ENCODE measurements at regions not wholly inside any gene's neighbourhood (a gene's known extent, or its start where the extent isn't known, plus 50 kb on each side); places are given as distances from the start of the nearest gene placed in this dataset.
A peak's percentile ranks its signal among the peaks of the same experiment; 100 is the strongest.

DNA sequence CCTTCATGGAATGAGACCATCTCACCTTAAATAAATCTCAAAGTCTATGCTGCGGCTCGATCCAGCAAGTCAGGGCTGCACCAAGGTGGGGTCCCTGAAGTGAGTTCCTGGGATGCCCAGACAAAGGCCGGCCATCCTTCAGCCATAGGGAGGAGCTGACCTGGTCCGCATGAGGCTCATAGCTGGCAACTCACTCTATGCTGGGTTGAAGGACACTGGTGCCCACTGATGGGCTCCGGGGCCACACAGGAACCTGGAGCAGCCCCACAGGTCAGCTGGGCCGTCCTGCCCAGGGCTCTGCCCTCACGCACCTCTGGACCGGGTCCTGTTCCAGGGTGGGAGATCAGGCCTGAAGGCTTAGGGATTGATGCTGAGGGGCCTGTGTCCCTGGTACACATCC is 1339.3 kb downstream of the TBC1D22A start:
- FAIRE-seq: no peak
- DNase-seq (ENCODE audit: insufficient read length, low spot score): no peak
- no peak for TF ChIP-seq PAX5 (IDR thresholded peaks at IDR 0.05; ENCODE audit: insufficient read depth, low read length, severe bottlenecking)
- TF ChIP-seq POU2F2 (IDR thresholded peaks at IDR 0.05; ENCODE audit: low read depth, low read length): no peak
- TF ChIP-seq TAF1 (IDR thresholded peaks at IDR 0.05; ENCODE audit: low read depth, low read length): no peak
- no peak for TF ChIP-seq SPI1 (IDR thresholded peaks at IDR 0.05; ENCODE audit: low read depth, low read length)
- TF ChIP-seq POLR2AphosphoS5 (IDR thresholded peaks at IDR 0.05; ENCODE audit: low read depth, low read length): no peak
- TF ChIP-seq POLR2A (IDR thresholded peaks at IDR 0.05; ENCODE audit: low read depth, low read length): no peak

DNA sequence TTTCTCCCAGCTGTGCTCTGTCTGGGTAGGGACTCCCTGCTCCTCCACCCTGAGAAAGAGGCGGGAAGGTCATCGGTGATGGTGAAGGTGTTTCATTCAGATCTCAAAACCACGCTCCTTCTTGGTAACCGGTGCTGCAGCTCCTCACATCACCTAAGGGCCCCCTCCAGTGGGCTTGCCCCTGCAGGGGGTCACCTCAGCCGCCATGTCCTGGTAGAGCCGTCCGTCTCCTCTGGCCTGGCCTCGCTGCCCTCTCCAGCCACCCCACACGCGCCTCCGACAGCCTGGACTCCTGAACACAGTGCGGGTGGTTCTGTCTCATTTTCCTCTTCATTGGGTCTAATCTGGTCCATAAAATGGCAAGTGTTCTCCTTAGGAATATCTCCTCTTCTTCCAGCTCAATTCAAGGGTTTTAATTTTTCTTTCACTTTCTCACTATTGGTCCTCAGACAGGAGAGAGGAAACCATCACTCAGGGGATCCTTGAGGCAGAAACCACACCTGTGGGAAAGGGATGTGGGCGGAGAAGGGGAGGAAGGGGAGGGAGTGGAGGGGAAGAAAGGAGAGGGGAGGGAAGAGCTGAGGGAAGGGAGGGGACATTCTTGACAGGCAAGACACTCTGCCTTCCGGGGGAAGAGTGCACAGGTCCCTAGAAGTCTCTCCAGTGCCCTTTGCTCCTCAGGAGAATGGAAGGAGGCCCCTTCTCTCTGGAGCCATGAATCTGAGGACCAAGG is 1338.4 kb downstream of the TBC1D22A start:
- FAIRE-seq (no peak), DNase-seq (ENCODE audit: insufficient read length, low spot score) (no peak)
- TF ChIP-seq POU2F2 (IDR thresholded peaks at IDR 0.05; ENCODE audit: low read depth, low read length) (no peak), POLR2A (IDR thresholded peaks at IDR 0.05; ENCODE audit: low read depth, low read length) (no peak), SPI1 (IDR thresholded peaks at IDR 0.05; ENCODE audit: low read depth, low read length) (no peak), PAX5 (IDR thresholded peaks at IDR 0.05; ENCODE audit: insufficient read depth, low read length, severe bottlenecking) (no peak), POLR2AphosphoS5 (IDR thresholded peaks at IDR 0.05; ENCODE audit: low read depth, low read length) (no peak)

DNA sequence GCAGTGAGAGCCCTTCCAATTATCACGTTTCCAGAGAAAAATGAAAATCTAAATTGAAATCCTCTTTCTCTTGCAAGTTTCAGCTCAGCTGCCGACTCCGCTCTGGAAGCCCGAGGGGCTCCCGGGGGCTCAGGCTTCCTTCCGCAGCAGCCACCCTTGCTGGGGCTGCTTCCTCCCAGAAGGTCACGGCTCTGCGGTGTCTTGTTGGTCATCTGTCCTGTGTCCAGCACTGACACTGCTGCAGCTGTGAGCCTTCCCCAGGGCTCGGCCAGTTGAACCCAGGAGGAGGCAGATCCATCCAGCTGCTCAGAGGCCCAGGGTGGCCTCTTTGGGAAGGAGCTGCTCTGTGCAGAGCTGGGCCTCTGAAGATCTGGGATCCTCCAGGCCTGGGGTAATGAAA is 1337.2 kb downstream of the TBC1D22A start:
- FAIRE-seq (no peak), DNase-seq (ENCODE audit: insufficient read length, low spot score) (no peak)
- TF ChIP-seq TAF1 (IDR thresholded peaks at IDR 0.05; ENCODE audit: low read depth, low read length): no peak
- TF ChIP-seq POU2F2 (IDR thresholded peaks at IDR 0.05; ENCODE audit: low read depth, low read length): no peak
- no peak for TF ChIP-seq PAX5 (IDR thresholded peaks at IDR 0.05; ENCODE audit: insufficient read depth, low read length, severe bottlenecking)
- no peak for TF ChIP-seq POLR2A (IDR thresholded peaks at IDR 0.05; ENCODE audit: low read depth, low read length)
- no peak for TF ChIP-seq POLR2AphosphoS5 (IDR thresholded peaks at IDR 0.05; ENCODE audit: low read depth, low read length)
- no peak for TF ChIP-seq SPI1 (IDR thresholded peaks at IDR 0.05; ENCODE audit: low read depth, low read length)

DNA sequence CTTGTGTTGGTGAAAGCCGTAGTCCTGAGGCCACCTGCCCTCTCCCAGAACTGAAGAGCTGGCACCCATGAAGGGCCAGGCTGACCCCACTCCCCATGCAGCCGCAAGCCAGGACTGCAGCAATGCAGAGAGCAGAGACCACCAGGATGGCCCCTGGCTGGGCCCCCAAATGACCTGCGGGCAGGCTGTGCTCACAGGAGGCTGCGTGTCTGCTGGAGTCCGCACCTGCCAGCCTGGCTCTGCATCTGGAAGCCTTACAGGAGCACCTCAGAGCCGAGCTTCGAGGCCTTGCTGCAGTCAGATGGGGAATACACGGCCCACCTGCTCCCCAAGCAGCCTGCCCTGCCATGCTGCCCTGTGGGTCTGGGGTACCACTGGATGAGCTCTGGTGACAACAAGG is 1336.8 kb downstream of the TBC1D22A start:
- TF ChIP-seq PAX5 (IDR thresholded peaks at IDR 0.05; ENCODE audit: insufficient read depth, low read length, severe bottlenecking) (no peak), POLR2AphosphoS5 (IDR thresholded peaks at IDR 0.05; ENCODE audit: low read depth, low read length) (no peak), TAF1 (IDR thresholded peaks at IDR 0.05; ENCODE audit: low read depth, low read length) (no peak), POU2F2 (IDR thresholded peaks at IDR 0.05; ENCODE audit: low read depth, low read length) (no peak), POLR2A (IDR thresholded peaks at IDR 0.05; ENCODE audit: low read depth, low read length) (no peak), SPI1 (IDR thresholded peaks at IDR 0.05; ENCODE audit: low read depth, low read length) (no peak)
- FAIRE-seq (no peak), DNase-seq (ENCODE audit: insufficient read length, low spot score) (no peak)

DNA sequence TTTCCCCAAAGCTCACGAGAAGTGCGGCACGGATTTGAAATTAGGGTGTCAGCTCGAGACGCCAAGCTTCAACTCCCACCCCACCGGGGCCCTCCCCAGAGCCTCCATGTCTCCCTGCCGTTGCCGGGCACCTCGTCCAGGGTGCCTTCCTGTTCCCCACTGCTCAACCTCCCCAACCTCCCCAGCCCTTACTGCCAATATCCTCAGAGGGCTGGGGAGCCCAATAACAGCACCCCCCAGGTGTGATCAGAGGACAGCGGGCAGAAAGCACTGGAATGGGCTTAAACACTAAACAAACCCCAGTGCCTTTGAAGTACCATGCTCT is 1336.4 kb downstream of the TBC1D22A start:
- DNase-seq (ENCODE audit: insufficient read length, low spot score): no peak
- TF ChIP-seq POLR2A (IDR thresholded peaks at IDR 0.05; ENCODE audit: low read depth, low read length): no peak
- TF ChIP-seq TAF1 (IDR thresholded peaks at IDR 0.05; ENCODE audit: low read depth, low read length): no peak
- TF ChIP-seq POU2F2 (IDR thresholded peaks at IDR 0.05; ENCODE audit: low read depth, low read length): no peak
- TF ChIP-seq POLR2AphosphoS5 (IDR thresholded peaks at IDR 0.05; ENCODE audit: low read depth, low read length): no peak
- TF ChIP-seq PAX5 (IDR thresholded peaks at IDR 0.05; ENCODE audit: insufficient read depth, low read length, severe bottlenecking): no peak
- no peak for TF ChIP-seq SPI1 (IDR thresholded peaks at IDR 0.05; ENCODE audit: low read depth, low read length)
- FAIRE-seq: no peak

DNA sequence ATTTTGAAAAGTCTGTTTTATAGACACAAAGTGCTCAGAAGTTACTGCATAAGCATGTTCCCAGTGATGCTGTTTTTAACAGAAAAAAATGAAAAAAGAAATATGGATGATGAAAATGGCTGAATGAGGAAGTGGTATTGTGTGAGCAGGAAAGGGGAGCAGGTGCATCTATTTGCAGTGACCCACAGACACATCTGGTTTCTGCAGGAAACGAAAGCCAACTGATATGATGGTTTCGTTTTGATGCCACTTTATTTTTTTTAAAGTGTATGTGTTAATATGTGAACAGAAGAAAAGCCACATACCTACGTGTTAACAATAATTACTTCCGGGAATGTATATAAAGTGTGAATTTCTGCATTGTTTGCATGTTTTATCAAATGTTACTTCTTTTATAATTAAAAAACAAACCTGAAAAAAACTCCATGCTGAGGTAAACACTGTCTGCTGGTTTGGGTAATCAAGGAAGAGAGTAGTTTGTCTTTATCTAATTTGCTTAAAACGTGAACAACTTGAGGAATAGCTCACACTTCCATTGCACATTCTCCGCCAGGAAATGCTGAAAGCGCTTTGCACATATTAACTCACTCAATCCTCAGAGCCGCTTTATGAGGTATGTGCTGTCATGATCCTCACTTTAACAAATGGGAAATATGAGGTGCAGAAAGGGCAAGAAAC is 1335.9 kb downstream of the TBC1D22A start:
- FAIRE-seq (peak; percentile 85), DNase-seq (ENCODE audit: insufficient read length, low spot score) (peak; percentile 63)
- TF ChIP-seq SPI1 (IDR thresholded peaks at IDR 0.05; ENCODE audit: low read depth, low read length) (peak; percentile 98), POLR2A (IDR thresholded peaks at IDR 0.05; ENCODE audit: low read depth, low read length) (no peak), POLR2AphosphoS5 (IDR thresholded peaks at IDR 0.05; ENCODE audit: low read depth, low read length) (no peak)

DNA sequence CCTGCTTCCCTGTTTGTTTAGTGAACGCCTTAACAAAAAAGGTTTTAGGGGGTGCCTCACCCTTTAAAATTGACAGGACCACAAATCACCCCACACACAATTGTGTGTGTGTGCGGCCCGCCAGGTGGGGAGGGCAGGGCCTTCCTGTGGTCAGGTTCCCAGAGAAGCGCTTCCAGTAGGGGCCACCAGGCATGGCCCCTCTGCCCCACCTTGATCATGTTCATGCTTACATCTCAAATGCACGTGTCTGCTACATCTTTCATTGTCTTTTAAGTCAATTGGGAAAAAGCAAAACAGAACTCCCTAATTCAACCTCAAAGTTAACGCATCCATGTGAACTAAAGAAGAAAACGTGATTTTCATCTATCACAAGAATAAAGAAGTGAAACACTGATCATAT is 1335.3 kb downstream of the TBC1D22A start:
- no peak for TF ChIP-seq POLR2A (IDR thresholded peaks at IDR 0.05; ENCODE audit: low read depth, low read length)
- TF ChIP-seq POLR2AphosphoS5 (IDR thresholded peaks at IDR 0.05; ENCODE audit: low read depth, low read length): no peak
- TF ChIP-seq POU2F2 (IDR thresholded peaks at IDR 0.05; ENCODE audit: low read depth, low read length): no peak
- no peak for TF ChIP-seq PAX5 (IDR thresholded peaks at IDR 0.05; ENCODE audit: insufficient read depth, low read length, severe bottlenecking)
- TF ChIP-seq TAF1 (IDR thresholded peaks at IDR 0.05; ENCODE audit: low read depth, low read length): no peak
- no peak for TF ChIP-seq SPI1 (IDR thresholded peaks at IDR 0.05; ENCODE audit: low read depth, low read length)
- DNase-seq (ENCODE audit: insufficient read length, low spot score) (no peak), FAIRE-seq (peak; percentile 84)

DNA sequence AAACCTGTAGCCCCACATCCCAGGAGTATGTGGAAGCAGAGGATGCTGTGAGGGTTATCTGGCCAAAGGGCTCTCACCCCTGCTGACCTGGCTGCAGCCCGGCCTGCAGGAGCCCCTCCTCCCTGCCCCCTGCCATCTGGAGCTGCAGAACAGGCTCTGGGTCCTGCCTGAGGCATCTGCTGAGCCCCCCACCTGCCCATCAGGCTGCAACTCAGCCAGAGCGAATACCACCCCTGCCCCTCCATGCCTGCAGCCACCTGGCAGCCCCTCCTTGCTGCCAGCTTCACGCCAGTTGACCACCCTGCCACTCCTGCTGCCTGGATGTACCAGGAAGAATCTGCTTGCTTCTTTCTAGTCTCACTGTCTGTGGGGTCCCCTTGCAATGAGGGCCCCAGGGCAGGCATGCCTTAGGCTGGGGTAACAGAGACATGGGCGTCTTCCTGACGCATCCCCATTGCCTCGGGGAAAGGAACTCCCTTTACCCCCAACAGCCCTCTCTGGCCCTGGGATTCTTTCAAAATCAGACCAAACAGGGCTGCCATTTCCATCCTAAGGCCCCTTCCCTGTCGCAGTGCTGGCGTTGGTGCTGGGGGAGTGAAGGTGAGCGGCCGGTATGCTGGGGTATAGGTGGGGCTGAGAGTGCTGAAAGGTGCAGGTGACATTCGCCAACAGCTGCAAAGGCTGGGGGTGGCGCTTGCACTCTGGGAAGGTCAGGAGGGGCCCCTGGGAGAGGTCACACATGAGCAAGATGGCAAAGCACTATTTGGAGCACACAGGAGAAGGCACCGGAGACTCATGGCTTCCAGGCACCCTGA is 1334.6 kb downstream of the TBC1D22A start:
- DNase-seq (ENCODE audit: insufficient read length, low spot score): no peak
- FAIRE-seq: no peak
- TF ChIP-seq TAF1 (IDR thresholded peaks at IDR 0.05; ENCODE audit: low read depth, low read length) (no peak), SPI1 (IDR thresholded peaks at IDR 0.05; ENCODE audit: low read depth, low read length) (no peak), POLR2AphosphoS5 (IDR thresholded peaks at IDR 0.05; ENCODE audit: low read depth, low read length) (no peak), PAX5 (IDR thresholded peaks at IDR 0.05; ENCODE audit: insufficient read depth, low read length, severe bottlenecking) (no peak), POLR2A (IDR thresholded peaks at IDR 0.05; ENCODE audit: low read depth, low read length) (no peak), POU2F2 (IDR thresholded peaks at IDR 0.05; ENCODE audit: low read depth, low read length) (no peak)

DNA sequence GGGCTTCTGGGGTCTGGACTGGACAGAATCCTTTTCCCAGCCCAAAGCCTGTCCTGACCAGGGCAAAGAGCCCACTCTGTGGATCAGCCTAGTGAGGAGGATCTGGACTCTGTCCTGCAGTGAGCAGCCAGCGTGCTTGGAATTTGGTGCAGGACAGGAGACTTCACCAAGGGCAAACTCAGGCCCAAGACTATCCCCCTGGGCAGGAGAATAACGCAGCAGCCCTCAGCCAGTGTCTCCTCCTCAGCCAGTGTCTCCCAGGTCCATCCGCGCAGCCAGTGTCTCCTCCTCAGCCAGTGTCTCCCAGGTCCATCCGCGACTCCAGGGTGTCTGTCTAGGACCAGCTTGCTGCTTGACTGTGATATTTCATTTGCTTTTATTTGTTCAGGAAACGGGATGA is 1334.0 kb downstream of the TBC1D22A start:
- DNase-seq (ENCODE audit: insufficient read length, low spot score): no peak
- TF ChIP-seq POLR2A (IDR thresholded peaks at IDR 0.05; ENCODE audit: low read depth, low read length) (no peak), SPI1 (IDR thresholded peaks at IDR 0.05; ENCODE audit: low read depth, low read length) (no peak), TAF1 (IDR thresholded peaks at IDR 0.05; ENCODE audit: low read depth, low read length) (no peak)
- peak; percentile 65 for FAIRE-seq

All from GM12891 (cell line).